AG09309 (cell line): ENCODE measurements at regions not wholly inside any gene's neighbourhood (a gene's known extent, or its start where the extent isn't known, plus 50 kb on each side); places are given as distances from the start of the nearest gene placed in this dataset.

ENCODE experiments used
- DNase-seq: peaks from one replicate; pipeline ENCODE4 v3.0.0-alpha.2; 2010; ENCODE audit warnings: low read depth
- H3K4me3 ChIP-seq: 2 replicates; pipeline ENCODE4 v1.5.1; 2011; ENCODE audit warnings: mild to moderate bottlenecking, low read depth, low read length, moderate library complexity; ENCODE audit not compliant: control insufficient read depth
- TF ChIP-seq, protein P1 (sequence below): IDR thresholded peaks from 2 replicates; pipeline ENCODE4 v1.5.1; 2011; ENCODE audit warnings: mild to moderate bottlenecking, low read depth, low read length, inconsistent platforms; ENCODE audit not compliant: insufficient read depth, control insufficient read depth; ENCODE audit errors: missing control alignments

DNA sequence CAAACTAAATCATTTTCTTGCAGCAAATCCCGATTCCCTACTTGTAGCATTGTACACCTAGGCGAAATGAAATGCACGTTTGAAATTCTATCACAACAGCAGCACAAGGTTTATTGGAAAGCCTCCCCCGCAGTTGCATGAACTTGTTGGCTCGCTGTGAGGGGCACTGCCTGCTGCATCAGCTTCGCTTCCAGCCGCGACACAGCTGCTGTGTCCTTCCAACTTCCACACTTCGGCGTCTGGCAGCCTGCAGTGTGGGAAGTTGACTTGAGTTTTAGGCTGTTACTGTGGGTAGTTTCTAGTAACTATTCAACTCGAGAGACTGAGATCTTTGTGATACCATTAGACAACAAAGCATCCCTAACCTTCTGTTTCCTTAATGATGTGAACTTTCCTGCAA, 315.8 kb upstream of the TPK1 start:
- no peak for DNase-seq
- TF ChIP-seq, protein P1, sequence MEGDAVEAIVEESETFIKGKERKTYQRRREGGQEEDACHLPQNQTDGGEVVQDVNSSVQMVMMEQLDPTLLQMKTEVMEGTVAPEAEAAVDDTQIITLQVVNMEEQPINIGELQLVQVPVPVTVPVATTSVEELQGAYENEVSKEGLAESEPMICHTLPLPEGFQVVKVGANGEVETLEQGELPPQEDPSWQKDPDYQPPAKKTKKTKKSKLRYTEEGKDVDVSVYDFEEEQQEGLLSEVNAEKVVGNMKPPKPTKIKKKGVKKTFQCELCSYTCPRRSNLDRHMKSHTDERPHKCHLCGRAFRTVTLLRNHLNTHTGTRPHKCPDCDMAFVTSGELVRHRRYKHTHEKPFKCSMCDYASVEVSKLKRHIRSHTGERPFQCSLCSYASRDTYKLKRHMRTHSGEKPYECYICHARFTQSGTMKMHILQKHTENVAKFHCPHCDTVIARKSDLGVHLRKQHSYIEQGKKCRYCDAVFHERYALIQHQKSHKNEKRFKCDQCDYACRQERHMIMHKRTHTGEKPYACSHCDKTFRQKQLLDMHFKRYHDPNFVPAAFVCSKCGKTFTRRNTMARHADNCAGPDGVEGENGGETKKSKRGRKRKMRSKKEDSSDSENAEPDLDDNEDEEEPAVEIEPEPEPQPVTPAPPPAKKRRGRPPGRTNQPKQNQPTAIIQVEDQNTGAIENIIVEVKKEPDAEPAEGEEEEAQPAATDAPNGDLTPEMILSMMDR: no peak
- H3K4me3 ChIP-seq: no peak overlapping the region

GRCh38 chr7:145147865-145148264, 312.0 kb upstream of the TPK1 start:
- no peak for DNase-seq
- no peak overlapping the region for H3K4me3 ChIP-seq
- TF ChIP-seq, protein P1: no peak

DNA sequence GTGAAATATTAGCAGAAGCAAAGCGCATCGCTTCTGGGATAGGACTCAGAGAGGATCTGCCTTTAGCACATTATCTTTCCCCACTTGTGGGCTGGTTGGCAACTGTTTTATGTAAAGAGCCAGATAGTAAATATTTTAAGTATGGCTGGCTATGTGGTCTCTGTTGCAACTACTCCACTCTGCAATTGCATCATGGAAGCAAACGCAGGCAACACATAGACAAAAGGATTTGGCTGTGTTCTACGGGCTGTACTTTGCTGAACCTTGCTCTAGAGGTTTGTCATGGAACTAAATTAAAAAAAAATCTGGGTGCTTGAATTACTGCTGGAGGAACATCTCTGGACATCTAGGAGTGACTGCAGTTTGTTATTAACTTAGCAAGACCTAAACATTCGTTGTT, 307.8 kb upstream of the TPK1 start:
- no peak overlapping the region for H3K4me3 ChIP-seq
- no peak for DNase-seq
- TF ChIP-seq, protein P1: no peak

DNA sequence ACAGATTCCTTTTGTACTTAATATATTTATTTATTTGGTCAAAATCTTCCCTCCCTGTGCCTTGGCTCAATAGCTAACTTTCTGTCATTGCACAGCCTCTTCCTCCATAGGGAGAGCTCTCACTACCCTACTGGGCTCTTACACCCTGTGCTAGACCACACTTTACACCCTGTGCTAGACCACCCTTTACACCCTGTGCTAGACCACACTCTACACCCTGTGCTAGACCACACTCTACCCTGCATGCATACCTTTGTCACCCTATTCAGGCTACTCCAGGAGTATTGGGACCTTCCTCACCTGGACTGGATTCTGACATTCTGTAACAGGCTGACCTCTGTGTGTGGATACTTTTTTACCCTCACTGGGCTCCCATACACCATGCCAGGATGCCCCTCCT, 298.5 kb upstream of the TPK1 start:
- TF ChIP-seq, protein P1: no peak
- DNase-seq: no peak
- no peak overlapping the region for H3K4me3 ChIP-seq

- TF ChIP-seq, protein P1: no peak
- no peak for DNase-seq
- H3K4me3 ChIP-seq: no peak overlapping the region
Measured at GRCh38 chr7:145123502-145123901, 287.6 kb upstream of the TPK1 start.

DNA sequence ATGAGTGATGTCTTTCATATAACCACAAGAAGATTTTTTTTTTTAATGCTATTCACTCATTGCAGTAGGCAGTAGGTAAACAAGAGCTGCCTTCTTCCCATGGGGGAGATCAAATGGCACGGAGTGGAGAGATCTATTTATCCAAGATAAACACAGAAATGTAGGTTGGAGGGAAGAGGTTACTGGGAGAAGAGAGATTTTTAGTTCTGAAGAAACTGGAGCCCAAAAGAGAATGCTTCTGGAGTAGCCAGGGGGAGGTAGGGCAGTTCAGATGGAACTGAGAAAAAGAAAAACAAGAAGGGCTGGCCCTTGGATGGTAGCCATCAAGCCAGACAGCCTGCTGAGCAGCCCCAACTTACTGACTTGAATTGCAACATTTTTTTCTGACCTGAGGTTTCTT, 270.1 kb upstream of the TPK1 start:
- TF ChIP-seq, protein P1: no peak
- no peak overlapping the region for H3K4me3 ChIP-seq
- no peak for DNase-seq

- TF ChIP-seq, protein P1: no peak
- no peak overlapping the region for H3K4me3 ChIP-seq
- DNase-seq: no peak
Measured at GRCh38 chr7:145105561-145105960, 269.7 kb upstream of the TPK1 start.
